ENCODE measurements at regions not wholly inside any gene's neighbourhood (a gene's known extent, or its start where the extent isn't known, plus 50 kb on each side); places are given as distances from the start of the nearest gene placed in this dataset.
A peak's percentile ranks its signal among the peaks of the same experiment; 100 is the strongest.

- no peak overlapping the region for H3K27ac ChIP-seq (ENCODE audit: low read depth in 1 of 2, low read length in 1 of 2)
- H3K4me3 ChIP-seq (ENCODE audit: low read length in 2 of 2): no peak overlapping the region
- H3K9me3 ChIP-seq (ENCODE audit: control insufficient read depth in 2 of 2, insufficient read depth in 1 of 2, low read length in 1 of 2): no peaks in the 10 kb centered on the region
- WGBS: 6% methylated on average over 1 of the region's 1 CpG
- no peaks in the 10 kb centered on the region for H3K27me3 ChIP-seq (ENCODE audit: control insufficient read depth in 2 of 2, insufficient read depth in 1 of 2, low read length in 1 of 2)
- H3K4me1 ChIP-seq (ENCODE audit: control insufficient read depth in 2 of 2, insufficient read depth in 2 of 2, low read length in 2 of 2): peaks cover 0 to 10% of the 10 kb centered on the region in 2 donors
- H3K36me3 ChIP-seq (ENCODE audit: control insufficient read depth in 2 of 2, insufficient read depth in 2 of 2, low read length in 1 of 2): no peaks in the 10 kb centered on the region
- peak in 7 of 9 donors; percentile 13 to 59 (median 23) for DNase-seq (ENCODE audit: low read depth in 6 of 9, low spot score in 9 of 9)
Observed at GRCh38 chr5:67455970-67456369, 259.4 kb upstream of the CD180 start.

- Histone ChIP-seq H3K27me3 (ENCODE audit: control insufficient read depth in 2 of 2, insufficient read depth in 1 of 2, low read length in 1 of 2) (no peaks in the 10 kb centered on the region), H3K27ac (ENCODE audit: low read depth in 1 of 2, low read length in 1 of 2) (no peak overlapping the region), H3K36me3 (ENCODE audit: control insufficient read depth in 2 of 2, insufficient read depth in 2 of 2, low read length in 1 of 2) (no peaks in the 10 kb centered on the region), H3K4me3 (ENCODE audit: low read length in 2 of 2) (no peak overlapping the region), H3K4me1 (ENCODE audit: control insufficient read depth in 2 of 2, insufficient read depth in 2 of 2, low read length in 2 of 2) (peaks cover 0 to 10% of the 10 kb centered on the region in 2 donors), H3K9me3 (ENCODE audit: control insufficient read depth in 2 of 2, insufficient read depth in 1 of 2, low read length in 1 of 2) (no peaks in the 10 kb centered on the region)
- DNase-seq (ENCODE audit: low read depth in 6 of 9, low spot score in 9 of 9): no peak
- 100% methylated on average over 1 of the region's 1 CpG for WGBS
Observed at GRCh38 chr5:67454957-67455561, 258.5 kb upstream of the CD180 start.

DNA sequence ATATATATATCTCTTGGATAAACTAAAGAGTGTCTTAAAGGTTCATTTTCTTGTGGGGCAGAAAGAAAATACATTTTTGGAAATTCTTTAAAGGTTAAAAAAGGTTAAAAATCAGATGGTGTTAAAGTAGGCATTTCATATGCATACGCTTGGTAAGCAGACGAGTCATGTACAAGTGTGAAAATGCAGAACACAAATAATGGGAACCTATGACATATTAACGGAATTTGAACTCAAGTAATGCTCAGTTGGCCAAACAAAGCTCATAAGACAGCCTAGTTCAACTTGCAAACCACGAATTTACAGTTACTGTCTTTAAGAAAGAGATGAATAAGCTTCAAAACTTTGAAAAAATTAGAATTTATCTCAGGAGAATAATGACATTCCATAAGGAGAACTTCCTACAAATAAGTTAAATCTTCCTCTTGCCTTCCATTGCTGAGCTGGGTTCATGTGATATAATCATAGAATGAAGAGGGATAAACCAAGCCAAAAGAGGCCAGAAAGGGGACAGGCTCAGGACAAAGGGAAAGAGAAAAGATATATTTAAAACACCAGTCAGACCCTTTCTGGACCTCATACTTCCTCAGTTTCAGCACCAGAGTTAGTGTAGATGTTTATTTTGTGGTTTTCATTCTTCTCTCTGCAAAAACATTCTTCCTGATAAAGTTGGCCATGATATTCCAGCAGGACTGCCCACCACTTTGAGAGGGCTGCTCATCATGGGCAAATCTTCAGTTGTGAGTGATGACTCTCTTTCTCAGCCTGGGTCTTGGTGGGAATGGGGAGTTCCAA lies 256.7 kb upstream of the CD180 start:
- 85% methylated on average over 4 of the region's 4 CpGs for WGBS
- Histone ChIP-seq H3K4me3 (ENCODE audit: low read length in 2 of 2) (no peak overlapping the region), H3K27me3 (ENCODE audit: control insufficient read depth in 2 of 2, insufficient read depth in 1 of 2, low read length in 1 of 2) (no peaks in the 10 kb centered on the region), H3K27ac (ENCODE audit: low read depth in 1 of 2, low read length in 1 of 2) (no peak overlapping the region), H3K4me1 (ENCODE audit: control insufficient read depth in 2 of 2, insufficient read depth in 2 of 2, low read length in 2 of 2) (peaks cover 0 to 10% of the 10 kb centered on the region in 2 donors), H3K36me3 (ENCODE audit: control insufficient read depth in 2 of 2, insufficient read depth in 2 of 2, low read length in 1 of 2) (no peaks in the 10 kb centered on the region), H3K9me3 (ENCODE audit: control insufficient read depth in 2 of 2, insufficient read depth in 1 of 2, low read length in 1 of 2) (no peaks in the 10 kb centered on the region)
- no peak for DNase-seq (ENCODE audit: low read depth in 6 of 9, low spot score in 9 of 9)

GRCh38 chr5:67451640-67452279 lies 255.2 kb upstream of the CD180 start:
- H3K27ac ChIP-seq (ENCODE audit: low read depth in 1 of 2, low read length in 1 of 2): no peak overlapping the region
- peaks cover 0 to 10% of the 10 kb centered on the region in 2 donors for H3K4me1 ChIP-seq (ENCODE audit: control insufficient read depth in 2 of 2, insufficient read depth in 2 of 2, low read length in 2 of 2)
- no peaks in the 10 kb centered on the region for H3K27me3 ChIP-seq (ENCODE audit: control insufficient read depth in 2 of 2, insufficient read depth in 1 of 2, low read length in 1 of 2)
- H3K9me3 ChIP-seq (ENCODE audit: control insufficient read depth in 2 of 2, insufficient read depth in 1 of 2, low read length in 1 of 2): no peaks in the 10 kb centered on the region
- no peaks in the 10 kb centered on the region for H3K36me3 ChIP-seq (ENCODE audit: control insufficient read depth in 2 of 2, insufficient read depth in 2 of 2, low read length in 1 of 2)
- DNase-seq (ENCODE audit: low read depth in 6 of 9, low spot score in 9 of 9): peak in 1 of 9 donors; percentile 2
- H3K4me3 ChIP-seq (ENCODE audit: low read length in 2 of 2): no peak overlapping the region
- 71% methylated on average over 3 of the region's 3 CpGs for WGBS

DNA sequence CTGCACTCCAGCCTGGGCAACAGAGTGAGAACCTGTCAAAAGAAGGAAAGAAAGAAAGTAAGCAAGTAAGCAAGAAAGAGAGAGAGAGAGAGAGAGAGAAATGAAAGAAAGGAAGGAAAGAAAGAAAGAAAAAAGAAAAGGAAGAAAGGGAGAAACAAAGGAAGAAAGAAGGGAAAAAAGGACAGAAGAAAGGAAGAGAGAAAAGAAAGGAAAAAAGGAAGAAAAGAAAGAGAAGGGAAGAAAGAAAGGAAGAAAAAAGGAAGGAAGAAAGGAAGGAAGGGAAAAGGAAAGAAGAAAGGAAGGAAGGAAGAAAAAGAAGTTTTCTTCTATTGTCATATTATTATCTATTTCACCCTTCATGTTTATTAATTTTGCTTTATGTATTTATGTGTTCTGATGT lies 251.1 kb upstream of the CD180 start:
- Histone ChIP-seq H3K9me3 (ENCODE audit: control insufficient read depth in 2 of 2, insufficient read depth in 1 of 2, low read length in 1 of 2) (no peaks in the 10 kb centered on the region), H3K27me3 (ENCODE audit: control insufficient read depth in 2 of 2, insufficient read depth in 1 of 2, low read length in 1 of 2) (no peaks in the 10 kb centered on the region), H3K4me1 (ENCODE audit: control insufficient read depth in 2 of 2, insufficient read depth in 2 of 2, low read length in 2 of 2) (no peaks in the 10 kb centered on the region), H3K36me3 (ENCODE audit: control insufficient read depth in 2 of 2, insufficient read depth in 2 of 2, low read length in 1 of 2) (no peaks in the 10 kb centered on the region), H3K27ac (ENCODE audit: low read depth in 1 of 2, low read length in 1 of 2) (no peak overlapping the region), H3K4me3 (ENCODE audit: low read length in 2 of 2) (no peak overlapping the region)
- no peak for DNase-seq (ENCODE audit: low read depth in 6 of 9, low spot score in 9 of 9)

DNA sequence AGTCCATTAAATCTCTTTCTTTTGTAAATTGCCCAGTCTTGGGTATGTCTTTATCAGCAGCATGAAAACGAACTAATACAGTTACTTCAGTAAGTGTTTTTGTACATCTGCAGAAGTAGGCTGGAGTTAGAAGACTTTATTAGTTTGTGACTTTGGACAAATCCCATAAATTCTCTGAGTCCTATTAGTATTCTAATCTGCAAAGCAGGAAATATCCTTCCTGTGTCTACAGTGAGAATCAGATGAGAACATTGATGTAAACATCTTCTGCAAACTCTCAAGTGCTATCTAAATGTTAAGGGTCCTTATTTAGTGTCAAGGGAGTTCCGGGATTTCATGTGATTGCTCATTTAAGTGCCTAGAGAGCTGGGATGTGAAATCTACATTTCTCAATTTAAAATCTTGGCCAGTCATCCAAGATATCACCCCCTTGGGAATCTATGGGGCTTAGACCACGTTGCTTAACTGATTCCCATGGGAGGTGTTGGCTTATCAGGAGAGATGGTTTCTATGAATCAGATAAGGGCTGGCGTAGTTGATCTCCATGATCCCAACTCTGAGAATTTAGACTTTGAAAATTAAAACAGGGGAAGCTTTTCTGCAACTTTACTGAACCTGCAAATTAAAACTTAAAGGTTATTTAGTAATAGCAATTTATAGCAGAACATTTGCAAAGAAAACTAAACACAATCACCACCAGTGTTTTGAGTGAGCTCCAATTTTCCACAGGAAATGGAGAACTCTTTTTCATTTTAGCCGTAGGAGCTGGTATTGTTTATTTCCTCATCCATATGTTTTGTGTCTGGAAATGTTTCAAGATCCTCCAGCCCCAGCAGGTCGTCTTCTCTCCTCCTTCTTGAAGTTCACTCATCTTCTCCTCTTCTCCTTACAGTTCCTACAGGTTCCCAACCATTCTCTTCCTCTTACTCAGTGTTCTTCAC lies 241.6 kb upstream of the CD180 start:
- WGBS: 89% methylated on average over 6 of the region's 6 CpGs

GRCh38 chr5:67435032-67435431 lies 238.4 kb upstream of the CD180 start:
- WGBS: 96% methylated on average over 2 of the region's 2 CpGs
- Histone ChIP-seq H3K36me3 (ENCODE audit: control insufficient read depth in 2 of 2, insufficient read depth in 2 of 2, low read length in 1 of 2) (no peaks in the 10 kb centered on the region), H3K4me1 (ENCODE audit: control insufficient read depth in 2 of 2, insufficient read depth in 2 of 2, low read length in 2 of 2) (no peaks in the 10 kb centered on the region), H3K27ac (ENCODE audit: low read depth in 1 of 2, low read length in 1 of 2) (no peak overlapping the region), H3K9me3 (ENCODE audit: control insufficient read depth in 2 of 2, insufficient read depth in 1 of 2, low read length in 1 of 2) (no peaks in the 10 kb centered on the region), H3K27me3 (ENCODE audit: control insufficient read depth in 2 of 2, insufficient read depth in 1 of 2, low read length in 1 of 2) (no peaks in the 10 kb centered on the region), H3K4me3 (ENCODE audit: low read length in 2 of 2) (no peak overlapping the region)
- DNase-seq (ENCODE audit: low read depth in 6 of 9, low spot score in 9 of 9): no peak

More for the DNA sequence above, 241.6 kb upstream of the CD180 start:
- H3K36me3 ChIP-seq (ENCODE audit: control insufficient read depth in 2 of 2, insufficient read depth in 2 of 2, low read length in 1 of 2): no peaks in the 10 kb centered on the region
- H3K27ac ChIP-seq (ENCODE audit: low read depth in 1 of 2, low read length in 1 of 2): no peak overlapping the region
- no peaks in the 10 kb centered on the region for H3K4me1 ChIP-seq (ENCODE audit: control insufficient read depth in 2 of 2, insufficient read depth in 2 of 2, low read length in 2 of 2)
- H3K9me3 ChIP-seq (ENCODE audit: control insufficient read depth in 2 of 2, insufficient read depth in 1 of 2, low read length in 1 of 2): no peaks in the 10 kb centered on the region
- H3K4me3 ChIP-seq (ENCODE audit: low read length in 2 of 2): no peak overlapping the region
- DNase-seq (ENCODE audit: low read depth in 6 of 9, low spot score in 9 of 9): no peak
- H3K27me3 ChIP-seq (ENCODE audit: control insufficient read depth in 2 of 2, insufficient read depth in 1 of 2, low read length in 1 of 2): no peaks in the 10 kb centered on the region

- DNase-seq (ENCODE audit: low read depth in 6 of 9, low spot score in 9 of 9): no peak
Observed at GRCh38 chr5:67434466-67434865, 237.9 kb upstream of the CD180 start.

More at GRCh38 chr5:67434466-67434865, 237.9 kb upstream of the CD180 start:
- no peaks in the 10 kb centered on the region for H3K9me3 ChIP-seq (ENCODE audit: control insufficient read depth in 2 of 2, insufficient read depth in 1 of 2, low read length in 1 of 2)
- 68% methylated on average over 4 of the region's 4 CpGs for WGBS
- H3K36me3 ChIP-seq (ENCODE audit: control insufficient read depth in 2 of 2, insufficient read depth in 2 of 2, low read length in 1 of 2): no peaks in the 10 kb centered on the region
- H3K4me3 ChIP-seq (ENCODE audit: low read length in 2 of 2): no peak overlapping the region
- H3K27ac ChIP-seq (ENCODE audit: low read depth in 1 of 2, low read length in 1 of 2): no peak overlapping the region
- H3K4me1 ChIP-seq (ENCODE audit: control insufficient read depth in 2 of 2, insufficient read depth in 2 of 2, low read length in 2 of 2): no peaks in the 10 kb centered on the region
- no peaks in the 10 kb centered on the region for H3K27me3 ChIP-seq (ENCODE audit: control insufficient read depth in 2 of 2, insufficient read depth in 1 of 2, low read length in 1 of 2)

All from thymus (tissue), 11 donors.